ENCODE measurements at regions not wholly inside any gene's neighbourhood (a gene's known extent, or its start where the extent isn't known, plus 50 kb on each side); places are given as distances from the start of the nearest gene placed in this dataset.

- TF ChIP-seq, protein P1, sequence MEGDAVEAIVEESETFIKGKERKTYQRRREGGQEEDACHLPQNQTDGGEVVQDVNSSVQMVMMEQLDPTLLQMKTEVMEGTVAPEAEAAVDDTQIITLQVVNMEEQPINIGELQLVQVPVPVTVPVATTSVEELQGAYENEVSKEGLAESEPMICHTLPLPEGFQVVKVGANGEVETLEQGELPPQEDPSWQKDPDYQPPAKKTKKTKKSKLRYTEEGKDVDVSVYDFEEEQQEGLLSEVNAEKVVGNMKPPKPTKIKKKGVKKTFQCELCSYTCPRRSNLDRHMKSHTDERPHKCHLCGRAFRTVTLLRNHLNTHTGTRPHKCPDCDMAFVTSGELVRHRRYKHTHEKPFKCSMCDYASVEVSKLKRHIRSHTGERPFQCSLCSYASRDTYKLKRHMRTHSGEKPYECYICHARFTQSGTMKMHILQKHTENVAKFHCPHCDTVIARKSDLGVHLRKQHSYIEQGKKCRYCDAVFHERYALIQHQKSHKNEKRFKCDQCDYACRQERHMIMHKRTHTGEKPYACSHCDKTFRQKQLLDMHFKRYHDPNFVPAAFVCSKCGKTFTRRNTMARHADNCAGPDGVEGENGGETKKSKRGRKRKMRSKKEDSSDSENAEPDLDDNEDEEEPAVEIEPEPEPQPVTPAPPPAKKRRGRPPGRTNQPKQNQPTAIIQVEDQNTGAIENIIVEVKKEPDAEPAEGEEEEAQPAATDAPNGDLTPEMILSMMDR (IDR thresholded peaks at IDR 0.05), result no peak
- no peak for TF ChIP-seq ZNF416 (CRISPR knock-in tag; IDR thresholded peaks at IDR 0.05)
- no peak for TF ChIP-seq E2F5 (CRISPR knock-in tag; IDR thresholded peaks at IDR 0.05)
- TF ChIP-seq ZMAT4 (CRISPR knock-in tag; IDR thresholded peaks at IDR 0.05), result no peak
- TF ChIP-seq MAX (CRISPR knock-in tag; IDR thresholded peaks at IDR 0.05), result no peak
Observed at GRCh38 chr3:127407026-127407939, 119.4 kb upstream of the PRR20G start.

All from WTC11 (cell line).